Uterus (tissue), 2 donors: ENCODE measurements at regions not wholly inside any gene's neighbourhood (a gene's known extent, or its start where the extent isn't known, plus 50 kb on each side); places are given as distances from the start of the nearest gene placed in this dataset.

Experiments
- CTCF ChIP-seq, 4 experiments: fragments of 200-600 bp in 2 of 4; fragments of 450-650 bp in 2 of 4; sonication (generic) in 2 of 4; IDR thresholded peaks; one replicate each; pipeline ENCODE4 v1.5.1; 2016 to 2019; ENCODE audit warnings: antibody characterized with exemption in 4 of 4, mild to moderate bottlenecking in 2 of 4, moderate library complexity in 1 of 4
- POLR2A ChIP-seq, 2 donors: fragments of 450-650 bp; IDR thresholded peaks; one replicate each; pipeline ENCODE4 v1.6.1; 2016; ENCODE audit warnings: antibody characterized with exemption in 2 of 2, mild to moderate bottlenecking in 1 of 2, moderate library complexity in 1 of 2

GRCh38 chr9:107064378-107064777 is 201.4 kb downstream of the ZNF462 start:
- TF ChIP-seq CTCF (IDR thresholded peaks at IDR 0.05) (no peak), POLR2A (IDR thresholded peaks at IDR 0.05) (no peak)
